COLO829 (cell line): ENCODE measurements at regions not wholly inside any gene's neighbourhood (a gene's known extent, or its start where the extent isn't known, plus 50 kb on each side); places are given as distances from the start of the nearest gene placed in this dataset.
"Not testable (repeated sequence)": the region's sequence is repeated elsewhere in the genome, so short reads cannot be mapped to it uniquely, and the experiment has no call there.

Experiments
- DNase-seq: peaks from one replicate; pipeline ENCODE4 v3.0.0; 2012; ENCODE audit warnings: low spot score

DNA sequence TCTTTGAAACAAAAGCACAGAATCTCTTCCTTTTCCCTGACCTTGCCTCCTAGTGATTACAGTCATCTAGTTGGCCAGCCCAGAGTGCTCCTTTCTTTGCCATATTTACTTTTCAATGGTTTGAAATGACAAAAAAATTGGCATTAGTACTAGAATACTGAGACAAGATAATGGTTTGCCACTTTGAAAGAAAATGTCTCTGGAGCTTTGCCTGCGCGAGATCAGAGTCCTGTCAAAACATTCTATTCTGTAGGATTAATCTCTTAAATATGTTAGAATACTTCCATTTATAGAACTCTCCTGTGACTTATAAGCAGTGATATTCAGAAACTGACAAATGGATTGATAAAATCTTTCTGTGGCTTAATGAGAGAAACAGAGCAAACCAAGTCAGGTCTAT is 484.0 kb upstream of the IZUMO3 start:
- no peak for DNase-seq

DNA sequence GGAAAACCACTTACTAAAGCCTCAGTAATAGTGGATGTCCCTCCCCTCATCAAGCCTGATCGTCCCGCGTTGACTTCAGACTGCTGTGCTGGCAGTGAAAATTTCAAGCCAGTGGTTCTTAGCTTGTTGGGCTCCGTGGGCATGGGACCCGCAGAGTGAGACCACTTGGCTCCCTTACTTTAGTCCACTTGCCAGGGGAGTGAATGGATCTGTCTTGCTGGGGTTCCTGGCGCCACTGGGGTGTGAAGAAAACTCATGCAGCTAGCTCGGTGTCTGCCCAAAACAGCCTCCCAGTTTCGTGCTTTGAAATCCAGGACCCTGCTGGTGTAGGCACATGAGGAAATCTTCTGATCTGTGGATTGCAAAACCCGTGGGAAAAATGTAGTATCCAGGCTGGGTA is 480.0 kb upstream of the IZUMO3 start:
- no peak for DNase-seq

DNA sequence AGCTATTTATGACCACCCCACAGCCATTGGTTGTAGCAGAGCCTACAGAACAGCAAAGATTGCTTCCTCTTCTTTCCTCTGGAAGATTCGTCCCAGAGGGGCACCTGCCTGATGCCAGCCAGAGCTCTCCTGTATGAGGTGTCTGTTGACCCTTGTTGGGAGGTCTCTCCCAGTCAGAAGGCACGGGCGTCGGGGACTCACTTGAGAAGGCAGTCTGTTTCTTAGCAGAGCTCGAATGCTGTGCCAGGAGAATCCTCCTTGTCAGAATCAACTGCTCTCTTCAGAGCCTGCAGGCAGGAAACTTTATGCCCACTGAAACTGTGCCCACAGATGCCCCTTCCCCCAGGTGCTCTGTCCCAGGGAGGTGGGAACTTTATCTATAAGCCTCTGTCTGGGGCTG is 479.5 kb upstream of the IZUMO3 start:
- DNase-seq, result no peak

DNA sequence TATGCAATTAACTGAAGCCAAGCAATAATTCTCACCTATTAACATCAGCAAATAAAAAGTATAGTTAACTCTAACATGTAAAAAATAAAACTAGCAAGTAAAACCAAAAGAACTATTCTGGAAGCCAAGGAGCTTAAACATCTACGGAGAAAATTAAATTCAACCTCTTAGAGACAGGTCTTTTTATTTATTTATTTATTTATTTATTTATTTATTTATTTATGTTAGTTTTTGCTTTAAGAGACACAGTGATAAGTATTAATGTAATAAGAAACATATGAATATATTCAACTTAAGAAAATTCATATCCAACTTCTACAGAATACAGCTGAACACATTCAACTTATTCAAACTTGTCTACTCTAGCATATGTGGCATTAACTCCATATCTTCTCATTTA is 472.1 kb upstream of the IZUMO3 start:
- no peak for DNase-seq

DNA sequence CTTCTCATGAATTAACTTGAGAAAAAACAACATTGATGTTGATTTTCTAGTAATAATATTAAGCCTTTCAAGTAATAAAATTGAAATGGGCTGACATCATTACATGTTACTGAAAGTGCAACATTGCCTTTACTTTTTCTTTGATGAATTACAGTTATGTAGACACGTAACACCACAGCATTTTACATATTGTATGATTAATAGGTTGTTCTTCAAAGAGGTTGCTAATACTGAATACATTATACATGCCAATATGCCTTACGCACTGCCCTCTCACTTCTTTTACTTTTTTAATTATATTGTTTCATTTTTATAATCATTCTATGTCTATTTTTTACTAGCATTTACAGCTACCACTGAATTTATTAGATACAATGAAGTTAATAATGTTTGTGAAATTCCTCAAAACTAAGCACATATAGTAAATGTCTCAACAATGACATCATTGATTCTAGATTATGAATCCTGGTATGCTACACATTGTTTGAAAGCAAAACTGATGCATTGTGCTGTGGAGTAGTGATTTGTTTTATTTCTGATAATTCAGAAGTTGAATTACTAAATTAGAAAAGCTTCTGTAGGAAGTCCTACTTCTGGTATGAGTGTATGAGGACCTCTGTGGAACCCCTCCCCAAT is 464.4 kb upstream of the IZUMO3 start:
- no peak for DNase-seq

DNA sequence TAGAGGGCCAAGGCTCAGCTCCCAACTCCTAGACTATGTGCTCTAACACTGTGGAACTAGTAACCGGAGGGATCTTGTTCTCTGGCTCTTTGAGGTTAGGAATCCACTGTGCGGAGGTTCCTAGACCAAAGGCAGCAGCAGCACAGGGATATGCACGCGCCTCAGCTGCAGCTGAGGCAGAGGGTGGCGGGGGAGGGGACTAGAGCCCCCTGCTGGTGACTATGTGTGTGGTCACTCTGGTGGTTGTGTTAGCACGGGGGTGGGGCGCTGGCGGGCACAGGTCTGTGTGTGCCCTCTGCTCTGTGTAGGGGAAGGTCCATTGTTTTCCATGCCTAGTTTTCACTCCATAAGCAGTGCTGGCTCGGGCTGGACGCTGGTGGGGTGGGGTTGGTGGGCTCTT is 458.0 kb upstream of the IZUMO3 start:
- no peak for DNase-seq

DNA sequence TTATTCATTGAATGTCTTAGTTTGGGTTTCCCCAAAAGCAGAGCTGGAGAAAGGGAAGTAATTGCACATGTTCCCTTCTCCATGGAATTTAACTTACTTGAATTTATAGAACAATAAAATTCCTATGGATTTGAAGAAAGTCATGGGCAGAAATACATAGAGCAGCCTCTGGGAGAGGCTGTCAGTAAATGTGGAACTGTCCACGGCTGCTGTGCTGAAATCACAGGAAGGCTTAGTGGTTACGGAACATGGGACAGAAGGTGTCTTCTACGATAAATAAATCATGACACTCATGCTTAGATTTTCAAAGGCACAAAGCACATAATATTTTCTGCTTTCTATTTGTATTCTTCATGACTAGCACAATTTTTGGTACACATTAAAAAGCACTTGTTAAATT is 440.6 kb upstream of the IZUMO3 start:
- no peak for DNase-seq

DNA sequence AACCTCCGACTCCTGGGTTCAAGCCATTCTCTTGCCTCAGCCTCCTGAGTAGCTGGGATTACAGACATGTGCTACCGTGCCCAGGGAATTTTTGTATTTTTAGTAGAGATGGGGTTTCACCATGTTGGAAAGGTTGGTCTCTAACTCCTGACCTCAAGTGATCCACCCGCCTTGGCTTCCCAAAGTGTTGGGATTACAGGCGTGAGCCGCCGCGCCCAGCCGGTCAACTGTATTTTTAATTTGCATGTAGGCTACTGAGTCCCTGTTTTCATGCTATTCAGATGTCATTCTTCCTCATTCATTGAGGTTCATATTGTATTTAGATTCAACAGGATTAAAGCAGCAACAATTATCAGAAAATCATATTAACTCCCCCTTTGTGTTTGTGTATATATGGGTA is 425.1 kb upstream of the IZUMO3 start:
- DNase-seq, result not testable (repeated sequence)

DNA sequence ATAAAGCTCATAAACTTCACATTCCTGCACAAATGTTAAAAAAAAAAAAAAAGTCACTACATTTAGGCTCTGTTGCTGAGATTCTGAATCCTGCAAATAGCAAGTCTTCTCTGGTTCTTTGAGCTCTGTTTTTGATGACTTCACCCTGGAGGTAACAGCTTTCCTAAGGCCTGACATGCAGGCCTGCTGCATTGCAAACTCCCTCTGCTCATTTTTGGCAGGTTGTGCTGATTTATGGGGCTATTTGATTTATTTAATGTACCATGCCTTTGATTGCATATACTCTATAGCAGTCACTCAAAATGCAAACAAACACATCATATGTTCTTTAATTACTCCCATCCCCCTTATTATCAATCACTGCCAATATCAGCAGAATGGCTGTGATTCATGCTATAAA is 416.1 kb upstream of the IZUMO3 start:
- DNase-seq, result no peak

DNA sequence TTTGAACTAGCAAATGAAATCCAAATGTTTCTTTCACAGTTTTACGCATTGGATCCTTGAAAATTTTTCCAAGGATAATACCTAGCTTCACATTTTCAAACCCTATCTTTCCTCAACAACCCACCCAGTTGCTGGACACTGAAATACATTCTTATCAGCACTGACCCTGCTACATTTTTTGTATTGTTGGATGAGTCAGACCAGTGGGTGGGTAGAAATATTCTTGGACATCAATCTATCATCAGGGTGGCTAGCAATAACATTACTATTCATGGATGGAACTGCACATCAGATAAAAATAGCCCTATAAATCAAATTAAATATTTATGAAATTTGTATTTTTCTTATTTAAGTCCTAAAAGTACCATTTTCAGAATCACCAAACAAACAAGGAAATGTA is 407.4 kb upstream of the IZUMO3 start:
- DNase-seq, result no peak

DNA sequence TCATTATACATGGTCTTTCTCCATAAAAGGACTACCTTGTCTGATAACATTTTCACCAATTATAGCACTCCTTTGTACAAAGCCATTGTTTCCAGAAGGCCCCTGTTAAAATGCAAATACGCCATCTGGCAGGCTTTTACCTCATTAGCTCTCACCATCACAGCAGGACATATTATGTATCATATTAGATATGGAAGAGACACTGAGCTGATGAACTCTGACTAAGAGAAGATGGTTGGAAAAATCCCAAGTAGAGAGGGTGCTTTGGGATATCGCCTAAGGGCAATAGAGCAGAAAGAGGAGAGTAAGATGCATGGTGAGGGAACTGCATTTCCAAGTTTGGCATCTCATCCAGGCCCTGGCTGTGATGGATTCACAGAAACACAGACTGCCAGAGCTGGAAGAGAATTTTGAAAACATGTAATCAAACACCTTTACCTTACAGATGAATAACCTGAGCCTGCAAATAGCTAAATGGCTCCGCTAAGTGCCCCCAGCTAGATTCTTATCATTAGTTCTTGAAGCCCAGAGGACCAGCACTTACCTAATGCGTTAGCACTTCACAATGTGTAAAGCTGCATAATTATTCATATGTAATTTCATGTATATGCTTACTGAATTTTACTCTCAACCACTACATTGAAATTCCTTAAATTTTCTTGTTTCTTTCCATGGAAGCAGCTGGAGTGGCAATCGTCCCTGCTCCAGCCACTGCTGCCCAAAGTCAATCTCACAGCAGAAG is 393.6 kb upstream of the IZUMO3 start:
- DNase-seq, result no peak

DNA sequence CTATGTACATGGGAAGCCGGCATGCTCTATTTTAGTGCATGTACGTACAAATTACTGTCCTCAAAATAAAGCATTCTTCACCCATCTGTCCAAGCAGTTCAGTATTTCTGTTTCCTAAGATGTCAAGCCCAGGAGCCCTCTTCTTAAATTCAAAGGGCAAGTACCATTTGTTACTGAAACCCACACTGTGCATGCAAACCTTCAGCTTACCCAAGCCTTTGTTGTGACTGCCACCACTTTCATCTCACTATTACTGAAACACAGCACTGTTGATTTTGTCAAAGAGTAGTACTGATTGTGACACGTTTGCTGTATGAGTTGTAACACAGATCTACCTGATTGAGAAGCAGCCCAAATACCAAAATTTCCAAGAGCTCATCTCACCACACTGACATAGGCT is 390.4 kb upstream of the IZUMO3 start:
- no peak for DNase-seq

DNA sequence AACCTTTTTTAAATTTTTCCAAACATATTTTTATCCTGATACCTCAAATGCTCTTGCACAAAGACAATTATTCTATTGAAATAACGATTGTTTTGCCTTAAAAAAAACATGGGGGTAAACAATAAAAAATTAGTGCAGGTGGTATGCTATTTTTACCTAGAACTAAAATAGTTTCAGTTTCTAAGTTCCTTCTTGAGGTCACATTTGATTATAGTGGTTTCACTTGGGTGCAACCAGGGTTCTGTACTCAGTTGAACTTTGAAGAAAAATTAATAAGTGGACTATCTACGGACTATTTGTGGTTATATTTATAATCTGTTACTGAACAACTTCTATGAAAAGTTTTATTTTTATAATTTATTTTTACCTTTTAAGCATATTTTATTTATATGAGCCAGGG is 387.1 kb upstream of the IZUMO3 start:
- DNase-seq, result no peak

DNA sequence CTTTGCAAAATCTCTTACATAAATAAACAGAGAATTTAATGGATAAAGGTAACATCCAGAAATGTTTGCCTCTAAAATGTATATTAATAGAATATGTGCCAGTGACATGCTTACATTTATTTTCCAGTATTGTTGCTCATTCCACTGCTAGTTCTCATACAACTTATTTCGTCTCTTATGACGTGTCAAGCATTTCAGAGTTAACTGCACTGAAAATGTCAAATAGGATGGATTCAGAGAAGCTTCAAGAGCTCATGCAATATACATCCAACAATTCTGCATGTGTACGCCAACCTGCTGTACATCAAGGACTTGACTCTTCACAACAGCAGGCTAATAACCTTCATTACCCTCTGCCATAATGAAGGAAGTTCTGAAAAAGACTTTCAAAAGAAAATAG is 386.2 kb upstream of the IZUMO3 start:
- no peak for DNase-seq

DNA sequence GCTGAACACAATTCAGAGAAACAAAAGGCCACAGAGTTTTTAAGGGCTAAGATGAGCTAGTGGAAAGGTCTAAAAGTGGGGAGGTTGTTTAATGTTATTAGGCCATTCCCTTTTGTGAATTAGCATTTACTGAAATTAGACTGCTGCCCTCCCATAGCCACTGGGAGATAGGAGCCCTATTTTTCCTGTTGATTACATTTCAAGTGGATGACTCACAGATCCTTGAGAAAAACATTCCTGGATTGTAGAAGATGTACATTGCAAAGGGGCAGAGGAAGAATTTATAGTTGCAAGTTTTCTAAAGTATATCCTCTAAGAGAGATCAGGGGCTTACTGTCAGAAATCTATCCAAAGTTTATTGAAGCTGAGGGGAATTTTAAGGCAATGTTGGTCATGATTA is 367.1 kb upstream of the IZUMO3 start:
- no peak for DNase-seq

DNA sequence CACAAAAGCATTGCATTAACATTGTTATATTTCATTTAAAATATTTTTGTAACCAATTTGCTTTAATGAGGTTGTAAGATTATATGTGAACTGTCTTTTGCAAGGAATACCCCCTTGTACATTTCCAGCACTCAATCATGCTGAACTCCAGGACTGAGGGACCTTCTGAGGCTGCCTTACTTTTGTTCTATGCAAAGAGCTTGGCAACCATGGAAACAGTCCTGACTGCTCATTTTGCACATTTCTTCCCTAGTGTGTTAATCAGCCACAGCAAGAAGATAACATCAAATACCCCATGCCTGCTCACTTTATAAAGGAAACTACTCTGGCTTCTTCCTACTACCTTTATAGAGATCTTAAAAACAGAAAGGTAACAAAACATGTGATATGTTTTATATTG is 355.6 kb upstream of the IZUMO3 start:
- no peak for DNase-seq

DNA sequence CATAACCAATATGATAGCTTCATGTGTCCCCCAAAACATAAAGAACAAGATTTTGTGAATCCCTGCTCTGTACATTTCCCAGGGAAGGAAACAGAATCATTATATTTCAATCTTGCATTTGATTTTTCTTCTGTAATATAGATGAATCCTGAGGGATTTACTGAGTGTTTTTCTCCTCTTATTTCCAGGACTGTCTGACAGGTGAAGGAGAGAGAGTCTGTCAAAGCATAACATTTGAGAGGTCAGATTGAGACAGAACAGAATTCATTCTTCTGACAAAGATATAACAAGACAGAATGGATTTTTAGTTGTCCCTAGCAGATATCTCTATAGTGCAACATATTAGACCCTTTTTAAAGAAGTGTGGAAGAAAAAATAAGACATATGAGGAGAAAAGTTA is 354.5 kb upstream of the IZUMO3 start:
- DNase-seq, result no peak

DNA sequence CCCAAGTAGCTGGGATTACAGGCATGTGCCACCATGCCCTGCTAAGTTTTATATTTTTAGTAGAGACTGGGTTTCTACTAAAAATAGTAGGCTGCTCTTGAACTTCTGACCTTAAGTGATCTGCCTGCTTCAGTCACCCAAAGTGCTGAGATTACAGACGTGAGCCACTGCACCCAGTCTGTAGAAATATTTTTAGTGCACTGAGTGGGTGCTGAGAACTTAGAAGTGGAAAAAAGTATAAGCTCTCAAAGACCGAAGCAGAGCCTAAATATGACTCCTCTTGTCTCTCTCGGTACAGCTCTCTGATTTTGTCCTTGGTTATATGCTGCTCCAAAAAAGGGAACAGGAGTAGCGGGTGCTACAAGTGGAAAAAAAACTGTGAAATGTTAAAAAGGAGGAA is 353.8 kb upstream of the IZUMO3 start:
- DNase-seq, result no peak

DNA sequence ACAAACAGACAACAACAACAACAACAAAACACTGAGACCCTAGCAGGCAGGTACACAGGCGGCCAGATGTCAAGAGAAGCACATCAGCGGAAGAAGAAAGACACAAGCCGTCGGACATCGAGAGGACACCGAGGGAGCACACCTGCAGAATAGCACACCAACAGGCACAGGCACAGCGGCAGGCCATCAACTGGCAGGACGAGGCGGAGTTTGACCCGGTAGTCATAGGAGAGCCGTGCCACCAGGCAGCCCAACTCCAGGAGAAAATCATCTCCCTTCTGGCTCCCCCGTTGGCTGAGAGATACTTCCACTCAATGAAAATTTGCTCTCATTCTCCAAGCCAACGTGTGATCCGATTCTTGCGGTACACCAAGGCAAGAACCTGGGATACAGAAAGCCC is 352.1 kb upstream of the IZUMO3 start:
- DNase-seq, result no peak

DNA sequence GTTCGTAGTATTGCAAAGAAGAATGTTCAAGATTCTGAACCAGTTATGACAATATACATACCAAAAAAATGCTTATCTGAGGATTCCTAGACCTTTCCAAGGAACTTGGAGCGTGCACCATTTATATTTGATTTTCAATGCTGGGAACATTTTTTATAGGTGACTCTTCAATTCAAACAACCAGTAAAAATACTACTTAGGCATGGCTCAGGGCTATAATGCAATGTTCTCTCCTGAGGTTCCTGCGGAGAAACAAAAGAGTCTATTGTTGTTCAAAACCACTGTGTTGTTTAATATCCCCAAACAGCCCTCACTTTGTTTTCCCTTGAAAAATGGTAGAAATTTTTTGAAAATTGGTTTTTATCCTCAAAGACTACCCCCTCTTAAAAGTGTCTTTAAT is 335.7 kb upstream of the IZUMO3 start:
- peak; percentile 7 for DNase-seq

DNA sequence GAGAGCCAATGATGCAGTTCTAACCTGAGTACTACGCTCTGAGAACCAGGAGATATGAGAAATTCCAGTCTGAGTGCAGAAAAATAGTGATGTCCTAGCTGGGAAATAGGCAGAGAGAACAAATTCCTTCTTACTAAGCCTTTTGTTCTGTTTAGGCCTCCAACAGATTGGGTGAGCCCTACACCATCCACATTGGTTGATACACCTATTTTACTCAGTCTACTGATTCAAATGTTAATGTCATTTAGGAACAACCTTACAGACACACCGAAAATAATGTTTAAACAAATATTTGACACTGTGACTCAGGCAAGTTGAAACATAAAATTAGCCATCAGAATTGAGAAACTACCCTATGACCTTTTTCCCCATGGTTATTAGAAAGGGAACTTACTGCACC is 333.9 kb upstream of the IZUMO3 start:
- DNase-seq, result no peak

DNA sequence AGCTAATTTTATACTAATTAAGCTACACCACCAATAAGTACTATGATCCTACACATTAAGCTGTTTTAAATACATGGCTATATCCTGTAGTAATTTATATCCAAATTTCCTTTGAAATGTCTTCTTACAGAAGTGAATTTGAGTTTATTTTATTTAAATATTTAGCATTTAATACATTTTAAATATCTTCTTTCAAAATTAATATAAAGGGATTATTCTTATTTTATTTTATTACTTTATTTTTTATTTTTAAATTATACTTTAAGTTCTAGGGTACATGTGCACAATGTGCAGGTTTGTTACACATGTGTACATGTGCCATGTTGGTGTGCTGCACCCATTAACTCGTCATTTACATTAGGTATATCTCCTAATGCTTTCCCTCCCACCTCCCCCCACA is 310.9 kb upstream of the IZUMO3 start:
- not testable (repeated sequence) for DNase-seq

DNA sequence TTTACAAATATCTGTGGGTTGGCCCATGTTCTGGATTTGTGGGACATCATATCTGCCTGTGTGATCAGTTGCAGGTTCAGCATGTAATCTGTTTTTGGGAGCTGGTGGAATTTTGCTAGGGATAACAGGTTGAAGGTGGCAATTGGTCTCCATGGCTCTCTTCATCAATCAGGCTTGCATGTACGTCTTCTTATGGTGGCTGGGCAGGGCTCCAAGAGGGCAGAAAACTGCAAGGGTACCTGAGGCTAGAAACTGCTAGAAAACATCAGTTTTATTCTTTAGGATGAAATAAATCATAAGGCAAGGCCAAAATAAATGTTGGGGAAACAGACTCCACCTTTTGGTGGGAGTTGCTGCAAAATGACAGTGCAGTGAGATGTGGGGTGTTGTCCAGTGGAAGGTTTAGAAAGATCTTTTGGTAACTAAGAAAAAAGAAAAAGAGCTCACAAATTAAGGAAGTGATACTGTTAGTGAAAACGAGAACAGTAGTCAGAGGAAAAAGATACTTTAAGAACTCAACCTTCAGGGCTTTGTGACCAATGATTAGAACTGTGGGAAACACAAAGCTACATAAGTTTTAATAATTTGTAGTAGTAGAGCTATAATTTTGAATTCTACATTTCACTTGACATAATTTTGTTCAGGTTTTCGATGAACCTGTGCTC is 300.7 kb upstream of the IZUMO3 start:
- DNase-seq, result no peak

DNA sequence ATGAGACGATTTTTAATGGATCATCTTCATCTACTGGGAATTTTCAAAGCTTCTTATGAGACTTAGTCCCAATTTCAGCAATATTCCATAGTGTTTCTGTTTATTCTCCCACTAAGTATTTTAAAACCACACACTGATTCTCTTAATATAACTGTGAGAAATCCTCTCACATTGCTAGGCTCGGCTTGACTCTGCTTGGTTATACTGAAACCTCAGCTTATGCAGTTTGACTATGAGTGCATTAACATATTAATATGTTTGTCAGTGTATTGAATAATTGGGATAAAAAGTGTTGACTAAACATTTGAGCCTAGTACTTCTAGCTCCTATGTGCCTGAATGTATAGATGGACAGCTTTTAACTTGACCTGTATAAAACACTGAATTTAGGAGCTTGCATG is 298.5 kb upstream of the IZUMO3 start:
- DNase-seq, result no peak
